Activated naive CD8-positive, alpha-beta T cell treated with anti-CD3 and anti-CD28 coated beads, Interleukin-2, amount 10 ng/mL, durations not matched to agents 7 days and 5 days (primary cell): ENCODE measurements at regions not wholly inside any gene's neighbourhood (a gene's known extent, or its start where the extent isn't known, plus 50 kb on each side); places are given as distances from the start of the nearest gene placed in this dataset.

Experiments used
- ATAC-seq: fragments of 150-1000 bp; cut with Tn5 transposase; one replicate; pipeline ENCODE4 v1.10.0; 2021; ENCODE audit warnings: low read depth, moderate library complexity
- POLR2A ChIA-PET: fragments of 350-600 bp; sonication (Branson Sonifier 250); formaldehyde crosslinking; loops from one replicate; lab custom pipeline; 2021; ENCODE audit warnings: antibody characterized with exemption; lab: Charles Lee
- DNase-seq: peaks from one replicate; pipeline ENCODE4 v3.0.0; 2021
- H3K27ac Mint-ChIP-seq: one replicate; pipeline ENCODE4 v1.8.0; 2022; ENCODE audit warnings: mild to moderate bottlenecking, mixed read lengths
- H3K27me3 Mint-ChIP-seq: one replicate; pipeline ENCODE4 v1.8.0; 2022; ENCODE audit warnings: mild to moderate bottlenecking, moderate library complexity, mixed read lengths
- H3K36me3 Mint-ChIP-seq: one replicate; pipeline ENCODE4 v1.8.0; 2021; ENCODE audit warnings: mild to moderate bottlenecking, mixed read lengths
- H3K4me1 Mint-ChIP-seq: one replicate; pipeline ENCODE4 v1.8.0; 2021; ENCODE audit warnings: mixed read lengths
- H3K4me3 Mint-ChIP-seq: one replicate; pipeline ENCODE4 v1.8.0; 2022; ENCODE audit warnings: mild to moderate bottlenecking, moderate library complexity, mixed read lengths
- H3K9me3 Mint-ChIP-seq: one replicate; pipeline ENCODE4 v1.8.0; 2021; ENCODE audit warnings: mixed read lengths

DNA sequence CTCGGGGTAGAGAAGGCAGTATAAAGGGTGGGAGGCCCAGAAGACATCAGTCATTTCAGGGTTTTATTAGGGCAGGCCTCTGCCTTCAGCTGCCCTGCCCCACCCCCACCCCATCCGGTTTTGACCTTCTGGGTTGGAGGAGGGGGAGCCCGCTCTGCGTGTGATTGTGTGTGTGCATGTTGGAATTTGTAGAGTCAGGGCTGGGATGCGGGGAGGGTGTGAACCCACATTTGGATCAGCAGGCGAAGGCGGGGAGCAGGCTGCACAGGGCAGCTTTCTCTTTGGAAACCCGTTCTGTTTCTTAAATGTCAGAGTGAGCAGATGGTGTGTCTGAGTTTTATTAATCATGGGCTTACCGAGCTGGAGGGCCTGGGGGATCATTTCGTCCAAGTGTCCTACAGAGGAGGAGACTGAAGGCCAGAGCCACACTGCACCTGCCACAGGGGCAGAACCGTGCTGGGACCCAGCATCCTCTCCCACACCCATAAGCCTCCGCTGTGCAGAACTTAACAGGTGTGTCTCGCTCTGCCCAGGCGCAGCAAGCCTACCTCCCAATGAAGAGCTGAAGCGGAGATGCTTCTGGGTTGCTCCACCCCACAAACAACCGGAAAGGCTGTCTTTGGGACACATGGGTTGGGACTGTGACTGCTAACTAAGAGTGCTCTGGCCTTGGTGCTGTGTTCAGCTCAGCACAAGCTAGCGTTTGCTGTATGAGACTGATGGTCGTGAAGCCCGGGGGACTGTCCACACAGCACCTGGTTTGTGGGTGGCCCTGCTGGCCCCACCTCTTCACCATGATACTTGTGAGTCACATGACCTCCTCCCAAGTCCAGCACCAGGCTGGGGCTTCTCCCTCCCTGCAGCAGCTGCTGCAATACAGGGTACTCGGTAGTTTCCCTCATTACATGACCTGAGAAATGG lies 70.9 kb upstream of the GSE1 start:
- DNase-seq (no peak), ATAC-seq (no peak)
- peaks cover 4% of the 10 kb centered on the region for H3K9me3 Mint-ChIP-seq
- POLR2A ChIA-PET: interaction anchor here (0.7 kb wide), 1 partner anchor 11 kb away, joined by 3 read pairs; no protein-coding TSS in a partner anchor
- no peaks in the 10 kb centered on the region for H3K4me1 Mint-ChIP-seq
- H3K27me3 Mint-ChIP-seq: no peaks in the 10 kb centered on the region
- no peaks in the 10 kb centered on the region for H3K36me3 Mint-ChIP-seq
- H3K27ac Mint-ChIP-seq: no peak overlapping the region
- H3K4me3 Mint-ChIP-seq: no peak overlapping the region

DNA sequence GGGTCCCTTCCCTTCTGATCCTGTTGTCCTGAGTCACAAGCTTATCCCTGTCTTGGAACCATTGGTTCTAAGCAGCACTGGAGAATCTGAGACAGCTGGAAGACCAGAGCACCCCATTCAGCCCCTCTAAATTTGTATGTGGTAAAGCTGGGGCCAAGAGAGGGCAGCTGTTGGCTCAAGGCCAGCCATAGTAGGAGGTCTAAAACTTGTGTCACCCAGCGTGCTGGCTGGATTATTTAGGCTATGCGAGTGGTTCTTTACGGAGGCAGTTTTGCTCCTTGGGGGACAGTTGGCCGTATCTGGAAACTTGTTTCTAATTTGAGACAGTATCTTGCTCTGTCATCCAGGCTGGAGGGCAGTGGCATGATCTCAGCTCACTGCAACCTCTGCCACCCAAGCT lies 69.6 kb upstream of the GSE1 start:
- no peak for DNase-seq
- ATAC-seq: no peak
- POLR2A ChIA-PET: interaction anchor here (1.1 kb wide), 1 partner anchor 66 kb away, joined by 3 read pairs; no protein-coding TSS in a partner anchor
- Mint-ChIP-seq H3K4me1 (peaks cover 2% of the 10 kb centered on the region), H3K4me3 (no peak overlapping the region), H3K27me3 (no peaks in the 10 kb centered on the region), H3K27ac (no peak overlapping the region), H3K9me3 (peaks cover 4% of the 10 kb centered on the region), H3K36me3 (no peaks in the 10 kb centered on the region)

DNA sequence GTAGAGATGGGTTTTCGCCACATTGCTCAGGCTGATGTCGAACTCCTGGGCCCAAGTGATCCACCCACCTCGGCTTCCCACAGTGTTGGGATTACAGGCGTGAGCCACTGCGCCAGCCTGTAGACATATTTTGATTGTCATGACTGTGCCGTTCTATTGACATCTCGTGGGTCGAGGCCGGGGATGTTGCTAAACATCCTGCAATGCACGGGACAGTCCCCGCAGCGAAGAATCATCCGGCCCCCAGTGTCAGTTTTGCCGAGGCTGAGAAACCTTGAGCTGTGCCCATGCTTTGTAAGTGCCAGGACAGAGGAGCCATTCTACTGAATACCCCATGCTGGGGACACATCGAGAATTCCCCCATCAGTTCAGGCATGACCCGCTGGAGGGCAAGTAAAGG lies 69.1 kb upstream of the GSE1 start:
- POLR2A ChIA-PET: interaction anchor here (1.1 kb wide), 1 partner anchor 65 kb away, joined by 3 read pairs; no protein-coding TSS in a partner anchor
- DNase-seq (no peak), ATAC-seq (no peak)

DNA sequence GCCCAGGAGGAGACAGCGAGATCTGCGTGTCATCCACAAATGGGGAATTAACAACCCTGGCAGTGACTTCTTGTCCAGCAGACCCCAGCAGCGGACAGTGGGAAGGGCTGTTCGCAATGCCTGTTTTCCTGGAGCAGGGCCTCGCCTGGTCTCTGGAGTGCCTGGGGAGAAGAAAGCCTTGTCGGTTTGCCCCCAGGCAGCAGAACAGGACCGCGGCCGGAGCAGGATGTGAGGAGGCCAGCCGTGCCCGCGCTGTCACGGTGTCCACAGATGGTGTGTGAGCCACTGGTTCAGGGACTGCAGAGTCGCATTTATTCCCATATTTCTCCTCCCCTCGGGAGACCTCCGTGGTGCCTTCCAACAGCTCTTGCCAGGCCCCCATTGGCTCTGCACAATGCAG lies 68.5 kb upstream of the GSE1 start:
- POLR2A ChIA-PET: no interaction called here
- no peak for DNase-seq
- Mint-ChIP-seq H3K4me1 (peaks cover 2% of the 10 kb centered on the region), H3K9me3 (peaks cover 2% of the 10 kb centered on the region), H3K4me3 (no peak overlapping the region), H3K27me3 (no peaks in the 10 kb centered on the region), H3K27ac (no peak overlapping the region), H3K36me3 (no peaks in the 10 kb centered on the region)
- no peak for ATAC-seq

More for the DNA sequence above, 69.1 kb upstream of the GSE1 start:
- Mint-ChIP-seq H3K4me1 (peaks cover 2% of the 10 kb centered on the region), H3K36me3 (no peaks in the 10 kb centered on the region), H3K4me3 (no peak overlapping the region), H3K27me3 (no peaks in the 10 kb centered on the region), H3K9me3 (peaks cover 4% of the 10 kb centered on the region), H3K27ac (no peak overlapping the region)

DNA sequence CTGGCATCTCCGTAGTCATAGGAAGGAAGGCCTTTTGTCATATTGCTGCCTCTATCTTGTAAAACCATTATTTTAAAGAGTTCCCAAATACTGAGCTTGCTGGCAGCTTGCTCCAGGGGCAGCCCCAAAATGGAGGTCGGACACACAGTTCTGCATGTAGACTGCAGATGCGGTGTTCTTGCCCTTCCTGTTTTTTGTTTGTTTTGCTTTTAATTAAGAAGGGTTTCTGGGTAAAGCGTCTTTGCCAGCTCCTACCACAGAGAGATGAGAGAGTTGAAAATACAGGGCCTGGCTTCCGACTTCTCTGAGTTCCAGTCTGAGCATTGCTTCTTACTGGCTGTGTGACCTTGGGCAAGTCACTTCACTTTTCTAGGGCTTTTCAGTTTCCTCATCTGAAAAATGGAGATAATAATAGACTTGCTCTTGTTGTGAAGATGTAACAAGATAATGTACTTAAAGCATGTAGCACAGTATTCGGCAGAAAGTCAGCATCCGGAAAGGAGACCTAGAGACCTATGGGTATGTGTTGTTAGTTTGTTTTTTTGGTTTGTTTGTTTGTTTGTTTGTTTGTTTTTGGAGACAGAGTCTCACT lies 67.8 kb upstream of the GSE1 start:
- no peak for ATAC-seq
- Mint-ChIP-seq H3K9me3 (no peaks in the 10 kb centered on the region), H3K4me3 (no peak overlapping the region), H3K4me1 (peaks cover 2% of the 10 kb centered on the region), H3K36me3 (no peaks in the 10 kb centered on the region), H3K27ac (no peak overlapping the region), H3K27me3 (no peaks in the 10 kb centered on the region)
- no peak for DNase-seq
- POLR2A ChIA-PET: no interaction called here

DNA sequence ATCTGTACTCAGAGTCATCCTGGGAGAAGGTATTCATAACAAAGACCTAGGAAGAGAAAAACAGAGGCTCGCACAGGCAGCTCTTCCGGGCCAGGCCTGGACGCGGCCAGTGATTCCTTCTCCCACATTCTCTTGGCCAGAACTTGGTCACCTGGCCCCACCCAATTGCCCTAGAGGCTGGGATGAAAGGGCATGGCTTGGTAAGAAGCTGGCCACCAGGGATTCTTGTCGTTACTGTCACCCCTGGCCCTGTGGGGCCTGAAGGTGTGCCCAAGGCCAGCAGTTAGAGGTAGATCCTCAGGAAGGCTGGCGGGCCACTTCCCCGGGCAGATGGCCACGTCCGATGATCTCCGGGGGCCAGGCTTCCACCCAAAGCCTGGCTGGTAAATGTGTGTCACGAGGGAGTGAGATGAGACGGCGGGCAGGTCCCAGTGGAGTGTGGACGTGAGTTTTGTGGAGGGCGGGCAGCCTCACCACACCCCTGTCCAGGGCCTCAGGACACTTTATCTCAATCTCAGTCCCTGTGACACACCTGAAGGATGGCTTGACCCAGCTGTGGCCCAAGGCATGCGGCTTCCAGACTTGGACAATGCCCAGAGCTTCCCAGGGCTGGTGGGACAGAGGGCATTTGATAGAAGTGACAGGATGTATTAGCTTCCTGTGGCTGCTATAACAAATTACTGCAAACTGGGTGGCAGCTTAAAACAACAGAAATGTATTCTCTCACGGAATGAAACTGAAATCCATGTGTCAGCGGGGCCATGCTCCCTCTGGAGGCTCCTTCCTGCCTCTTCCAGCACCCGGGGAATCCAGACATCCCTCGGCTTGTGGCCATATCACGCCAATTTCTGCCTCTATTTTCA lies 66.3 kb upstream of the GSE1 start:
- H3K4me1 Mint-ChIP-seq: peaks cover 8% of the 10 kb centered on the region
- POLR2A ChIA-PET: no interaction called here
- no peaks in the 10 kb centered on the region for H3K36me3 Mint-ChIP-seq
- ATAC-seq (no peak), DNase-seq (no peak)
- no peak overlapping the region for H3K4me3 Mint-ChIP-seq
- no peak overlapping the region for H3K27ac Mint-ChIP-seq
- no peaks in the 10 kb centered on the region for H3K27me3 Mint-ChIP-seq
- no peaks in the 10 kb centered on the region for H3K9me3 Mint-ChIP-seq

DNA sequence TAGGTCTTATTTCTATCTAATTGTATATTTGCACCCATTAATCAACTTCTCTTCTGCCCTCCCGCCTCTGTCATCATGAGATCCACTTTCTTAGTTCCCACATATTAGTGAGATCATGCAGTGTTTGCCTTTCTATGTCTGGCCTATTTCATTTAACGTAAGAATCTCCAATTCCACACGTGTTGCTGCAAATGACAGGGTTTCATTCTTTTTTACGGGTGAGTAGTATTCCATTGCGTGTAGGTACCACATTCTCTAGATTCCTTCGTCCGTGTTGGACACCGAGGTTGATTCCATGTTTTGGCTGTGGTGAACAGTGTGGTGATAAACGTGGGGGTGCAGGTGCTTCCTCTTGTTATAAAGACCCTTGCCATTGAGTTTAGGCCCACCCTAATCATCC lies 64.7 kb upstream of the GSE1 start:
- Mint-ChIP-seq H3K4me3 (no peak overlapping the region), H3K9me3 (no peaks in the 10 kb centered on the region), H3K27me3 (no peaks in the 10 kb centered on the region), H3K27ac (no peak overlapping the region), H3K36me3 (no peaks in the 10 kb centered on the region), H3K4me1 (peaks cover 14% of the 10 kb centered on the region)
- no peak for ATAC-seq
- POLR2A ChIA-PET: interaction anchor here (0.7 kb wide), 1 partner anchor 9 kb away, joined by 3 read pairs; no protein-coding TSS in a partner anchor
- DNase-seq: no peak

DNA sequence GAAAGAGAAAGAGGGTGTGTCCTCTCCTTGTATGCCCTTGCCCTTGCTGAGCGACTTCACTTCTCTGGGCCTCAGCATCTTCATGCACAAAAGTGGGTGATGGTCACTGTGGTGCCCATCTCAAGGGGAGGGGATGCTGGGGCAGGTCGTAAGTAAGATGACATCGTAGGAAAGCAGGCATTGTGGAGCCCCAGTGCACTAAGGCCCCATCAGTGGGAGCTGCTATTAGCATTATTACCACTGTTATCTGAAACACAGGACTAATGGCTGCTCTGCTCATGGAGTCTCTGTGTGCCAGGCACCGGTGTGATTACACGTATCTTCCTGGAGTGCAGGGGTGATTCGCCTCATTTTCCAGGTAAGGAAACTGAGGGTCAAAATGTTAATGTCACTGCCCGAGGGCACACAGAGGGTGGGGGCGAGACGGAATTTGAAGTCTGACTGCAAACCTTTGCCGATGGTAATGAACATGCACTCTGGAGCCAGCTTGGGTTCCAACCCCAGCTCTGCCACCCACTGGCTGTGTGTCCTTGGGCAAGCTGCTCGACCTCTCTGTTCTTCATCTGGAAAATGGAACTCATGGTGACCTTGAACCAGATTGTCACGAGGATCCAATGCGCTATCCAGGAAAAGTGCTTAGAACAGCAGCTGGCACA lies 63.2 kb upstream of the GSE1 start:
- ATAC-seq (no peak), DNase-seq (no peak)
- Mint-ChIP-seq H3K27ac (no peak overlapping the region), H3K27me3 (no peaks in the 10 kb centered on the region), H3K9me3 (no peaks in the 10 kb centered on the region), H3K36me3 (no peaks in the 10 kb centered on the region), H3K4me1 (peaks cover 19% of the 10 kb centered on the region), H3K4me3 (no peak overlapping the region)
- POLR2A ChIA-PET: interaction anchor here (1.3 to 9.7 kb wide), 2 partner anchors 20 to 62 kb away, joined by 3 to 175 read pairs; partner anchors contain the start of gene GSE1

DNA sequence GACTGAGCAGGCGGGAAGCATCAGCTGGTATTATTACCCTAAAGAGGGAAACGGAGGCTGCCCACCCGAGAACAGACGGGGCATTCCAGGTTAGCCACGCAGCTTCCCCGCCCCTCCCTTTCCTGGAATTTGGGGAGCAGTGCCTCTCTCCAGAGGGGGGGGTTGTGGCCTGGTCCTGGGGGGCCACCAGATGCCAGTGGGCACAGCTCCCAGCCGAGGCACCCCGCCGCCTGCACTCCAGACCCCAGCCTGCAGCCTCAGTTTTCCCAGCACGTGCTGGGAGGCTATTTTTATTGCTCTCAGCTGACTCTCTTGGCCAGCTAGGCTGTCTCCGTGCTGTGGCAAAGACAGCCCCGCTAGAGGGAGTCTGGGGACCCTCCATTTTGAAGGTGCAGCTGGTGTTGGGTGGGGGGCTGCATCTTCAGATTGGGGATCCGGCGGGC lies 62.7 kb upstream of the GSE1 start:
- Mint-ChIP-seq H3K9me3 (no peaks in the 10 kb centered on the region), H3K36me3 (no peaks in the 10 kb centered on the region), H3K27me3 (no peaks in the 10 kb centered on the region), H3K27ac (no peak overlapping the region), H3K4me1 (peaks cover 19% of the 10 kb centered on the region), H3K4me3 (no peak overlapping the region)
- DNase-seq: no peak
- ATAC-seq: no peak
- POLR2A ChIA-PET: interaction anchor here (0.6 to 9.7 kb wide), 3 partner anchors 19 to 1415 kb away, joined by 3 to 175 read pairs (median 3); partner anchors contain the start of gene GSE1

DNA sequence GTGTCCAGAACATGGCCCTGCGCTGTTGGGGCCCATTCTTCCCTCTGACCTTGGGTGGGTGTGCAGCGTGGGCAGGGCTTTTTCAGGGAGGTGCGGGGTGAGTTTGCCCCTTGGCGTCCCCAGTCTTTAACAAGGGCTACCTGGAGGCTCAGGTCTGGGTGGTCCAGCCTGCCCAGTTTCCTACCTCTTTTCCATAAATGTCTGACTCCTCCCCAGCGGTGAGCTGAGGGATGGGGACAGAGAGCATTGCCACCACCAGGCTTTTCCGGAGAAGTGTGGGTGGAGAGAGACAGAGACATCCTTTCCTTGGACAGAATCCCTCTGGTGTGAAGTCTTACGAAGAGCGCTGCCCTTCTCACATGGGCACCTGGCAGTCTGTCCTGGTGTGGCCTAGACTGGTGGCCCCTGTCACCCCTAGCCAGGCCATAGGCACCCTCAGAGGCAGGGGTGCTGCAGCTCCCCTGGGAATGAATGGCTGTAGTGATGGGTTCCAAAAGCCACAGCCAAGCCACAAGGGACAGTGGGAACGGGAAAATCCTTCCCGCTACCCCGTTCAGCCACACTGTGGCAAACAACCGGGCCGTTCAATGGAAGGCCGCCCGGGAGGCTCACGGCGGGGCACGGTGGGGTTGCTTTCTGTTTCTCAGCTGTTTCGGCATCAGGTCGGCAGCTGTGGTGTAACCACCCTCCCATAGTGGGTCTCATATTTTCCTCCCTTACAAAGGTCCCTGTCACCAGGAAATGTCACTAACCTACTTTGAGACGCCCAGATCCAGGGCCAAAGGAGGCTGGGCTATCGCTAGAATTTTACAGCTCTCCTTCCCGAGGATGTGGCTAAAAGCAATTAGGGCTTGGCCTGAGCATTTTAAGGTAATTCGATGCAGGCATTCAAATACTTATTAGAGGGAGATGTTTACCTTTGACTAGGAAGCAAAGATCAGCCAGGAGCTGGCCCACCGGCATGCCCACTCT lies 61.9 kb upstream of the GSE1 start:
- POLR2A ChIA-PET: interaction anchor here (0.6 to 9.7 kb wide), 3 partner anchors 19 to 1416 kb away, joined by 3 to 175 read pairs (median 3); partner anchors contain the start of gene GSE1
- Mint-ChIP-seq H3K9me3 (no peaks in the 10 kb centered on the region), H3K4me3 (peak overlapping the region; percentile 61), H3K27ac (peak overlapping the region; percentile 42), H3K4me1 (peaks cover 19% of the 10 kb centered on the region), H3K27me3 (no peaks in the 10 kb centered on the region), H3K36me3 (no peaks in the 10 kb centered on the region)
- no peak for ATAC-seq
- no peak for DNase-seq

DNA sequence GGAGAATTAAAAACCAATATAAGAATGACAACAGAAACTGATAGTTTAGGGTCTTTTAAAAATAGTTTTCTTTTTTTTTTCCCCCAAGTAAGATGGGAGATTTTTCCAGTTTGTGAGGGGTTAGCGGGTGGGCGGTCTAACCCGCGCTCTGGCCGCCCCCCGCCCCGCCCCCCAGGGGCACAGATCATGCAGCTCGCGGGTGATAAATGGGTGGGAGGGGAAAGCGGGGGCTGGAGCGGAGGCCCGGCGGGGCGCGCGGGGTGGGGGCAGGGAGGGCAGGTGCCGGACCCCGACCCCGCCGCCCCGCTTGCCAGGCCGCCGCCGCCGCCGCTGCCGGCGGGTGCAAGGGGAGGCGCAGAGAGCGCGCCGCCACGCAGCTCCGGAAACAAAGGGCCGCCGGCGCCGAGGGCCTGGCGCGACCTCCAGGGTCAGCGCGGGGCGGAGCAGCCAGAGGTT lies 60.1 kb upstream of the GSE1 start:
- ATAC-seq (peak; percentile 10), DNase-seq (no peak)
- POLR2A ChIA-PET: interaction anchor here (0.7 to 9.7 kb wide), 12 partner anchors 9 to 242 kb away, joined by 3 to 175 read pairs (median 6); partner anchors contain the start of gene GSE1
- no peaks in the 10 kb centered on the region for H3K9me3 Mint-ChIP-seq
- H3K36me3 Mint-ChIP-seq: no peaks in the 10 kb centered on the region
- peak overlapping the region; percentile 77 for H3K27ac Mint-ChIP-seq
- peaks cover 26% of the 10 kb centered on the region for H3K4me1 Mint-ChIP-seq
- no peaks in the 10 kb centered on the region for H3K27me3 Mint-ChIP-seq
- peak overlapping the region; percentile 78 for H3K4me3 Mint-ChIP-seq
